GM12878 (cell line): ENCODE measurements at regions not wholly inside any gene's neighbourhood (a gene's known extent, or its start where the extent isn't known, plus 50 kb on each side); places are given as distances from the start of the nearest gene placed in this dataset.

ENCODE experiments used
- ATAC-seq: fragments of 200-7000 bp; cut with Tn5 transposase; 3 replicates; pipeline ENCODE4 v1.9.1; 2020; ENCODE audit warnings: mild to moderate bottlenecking, moderate library complexity
- BruUV-seq: library from RNA; stranded (reverse); fragments of 400-500 nt; replicated peaks from 2 replicates; lab custom pipeline; 2021; lab: Mats Ljungman, UMichigan
- CTCF ChIA-PET: fragments of 300-600 bp; sonication (Branson Sonifier 250); formaldehyde crosslinking; extraction: SDS; loops from one replicate; lab custom pipeline; 2021; ENCODE audit warnings: inconsistent platforms; lab: Yijun Ruan, JAX
- POLR2A ChIA-PET: fragments of 350-600 bp; formaldehyde crosslinking; extraction: SDS; loops from one replicate; lab custom pipeline; 2021; ENCODE audit warnings: inconsistent platforms; lab: Charles Lee
- RAD21 ChIA-PET: fragments of 300-600 bp; sonication (Branson Sonifier 250); formaldehyde crosslinking; loops from one replicate; lab custom pipeline; 2023; ENCODE audit warnings: antibody characterized with exemption; ENCODE audit not compliant: unreplicated experiment; lab: Charles Lee
- SMC1A ChIA-PET: fragments of 300-600 bp; sonication (Branson Sonifier 250); formaldehyde crosslinking; loops from one replicate; lab custom pipeline; 2023; ENCODE audit not compliant: unreplicated experiment, uncharacterized antibody; lab: Charles Lee
- DNase-seq: peaks from one replicate; pipeline ENCODE4 v3.0.0-alpha.2; 2011; ENCODE audit warnings: low read depth, low spot score
- FAIRE-seq: peaks from 3 replicates; lab custom pipeline; 2011; peaks lifted over from hg19 to GRCh38; lab: Jason Lieb, UNC
- H2AFZ ChIP-seq: 2 replicates; pipeline ENCODE4 v1.6.0; 2011; ENCODE audit warnings: low read depth, low read length, control low read depth; ENCODE audit not compliant: control insufficient read depth
- H3K27ac ChIP-seq: 2 replicates; pipeline ENCODE4 v1.5.1; 2011; ENCODE audit warnings: control low read depth; ENCODE audit not compliant: control insufficient read depth, insufficient read depth
- H3K27me3 ChIP-seq, 2 experiments: replicated peaks in 1 of 2; 2 replicates each; pipeline versions ENCODE4 v1.6.0 to v1.6.1; 2011; ENCODE audit warnings: low read length in 1 of 2; ENCODE audit not compliant: control insufficient read depth in 2 of 2, insufficient read depth in 2 of 2
- H3K36me3 ChIP-seq, 2 experiments: 2 replicates each; pipeline ENCODE4 v1.5.1; 2011; ENCODE audit warnings: low read length in 1 of 2; ENCODE audit not compliant: control insufficient read depth in 2 of 2, insufficient read depth in 2 of 2
- H3K4me1 ChIP-seq: 2 replicates; pipeline ENCODE4 v1.6.1; 2011; ENCODE audit warnings: mild to moderate bottlenecking, low read length, moderate library complexity, mixed read lengths; ENCODE audit not compliant: control insufficient read depth, insufficient read depth
- H3K4me2 ChIP-seq: 2 replicates; pipeline ENCODE4 v1.6.0; 2011; ENCODE audit warnings: control low read depth; ENCODE audit not compliant: control insufficient read depth, insufficient read depth
- H3K4me3 ChIP-seq: fragments of 200-600 bp; sonication (generic); 2 replicates; pipeline ENCODE4 v1.5.1; 2016
- H3K79me2 ChIP-seq: 2 replicates; pipeline ENCODE4 v1.6.0; 2011; ENCODE audit warnings: low read length; ENCODE audit not compliant: control insufficient read depth, insufficient read depth
- H3K9ac ChIP-seq: 2 replicates; pipeline ENCODE4 v1.8.0; 2011; ENCODE audit warnings: low read length, control low read depth, mixed read lengths; ENCODE audit not compliant: control insufficient read depth, insufficient read depth
- H3K9me3 ChIP-seq: replicated peaks from 3 replicates; pipeline ENCODE4 v1.5.1; 2011; ENCODE audit warnings: mild to moderate bottlenecking, low read length; ENCODE audit not compliant: control insufficient read depth, insufficient read depth
- H4K20me1 ChIP-seq: 2 replicates; pipeline ENCODE4 v1.6.0; 2011; ENCODE audit not compliant: control insufficient read depth, insufficient read depth
- CHD2 ChIP-seq: IDR thresholded peaks from 2 replicates; pipeline ENCODE4 v1.6.1; 2011; ENCODE audit warnings: low read depth, low read length, improper control_type of control experiment, borderline replicate concordance
- CTCF ChIP-seq, 3 experiments: IDR thresholded peaks in 2 of 3; conservative IDR thresholded peaks in 1 of 3; 2 replicates each; pipeline ENCODE4 v1.5.1; 2011; ENCODE audit warnings: low read depth in 3 of 3, low read length in 3 of 3, mild to moderate bottlenecking in 3 of 3, control low read depth in 2 of 3, moderate library complexity in 2 of 3, inconsistent platforms in 1 of 3, mixed read lengths in 1 of 3; ENCODE audit not compliant: control insufficient read depth in 2 of 3, insufficient read depth in 1 of 3; ENCODE audit errors: extremely low read depth in 1 of 3
- EGR1 ChIP-seq, 2 experiments: IDR thresholded peaks; 1 replicate in 1 of 2; 2 replicates in 1 of 2; pipeline ENCODE4 v1.6.1; 2011 to 2012; ENCODE audit warnings: low read depth in 2 of 2, low read length in 2 of 2, borderline replicate concordance in 1 of 2, mild to moderate bottlenecking in 1 of 2, moderate library complexity in 1 of 2
- IRF3 ChIP-seq: fragments of 450-650 bp; IDR thresholded peaks from 2 replicates; pipeline ENCODE4 v1.6.1; 2014; ENCODE audit warnings: mild to moderate bottlenecking
- JUND ChIP-seq: IDR thresholded peaks from 2 replicates; pipeline ENCODE4 v1.6.1; 2012; ENCODE audit warnings: low read depth, mild to moderate bottlenecking, low read length, improper control_type of control experiment, moderate library complexity
- POLR2A ChIP-seq: IDR thresholded peaks from 2 replicates; pipeline ENCODE4 v1.6.1; 2011; ENCODE audit warnings: low read depth, mild to moderate bottlenecking, low read length
- SREBF2 ChIP-seq: IDR thresholded peaks from 2 replicates; pipeline ENCODE4 v1.6.1; 2012; ENCODE audit warnings: mild to moderate bottlenecking, low read length
- TBL1XR1 ChIP-seq: IDR thresholded peaks from 2 replicates; pipeline ENCODE4 v1.6.1; 2012; ENCODE audit warnings: low read depth, low read length, improper control_type of control experiment
- WRNIP1 ChIP-seq: IDR thresholded peaks from 2 replicates; pipeline ENCODE4 v1.6.1; 2011; ENCODE audit warnings: low read depth, low read length, improper control_type of control experiment, borderline replicate concordance
- YBX1 ChIP-seq: fragments of 450-650 bp; IDR thresholded peaks from 2 replicates; pipeline ENCODE4 v1.6.1; 2016; ENCODE audit warnings: antibody characterized with exemption
- ZNF217 ChIP-seq: fragments of 450-650 bp; IDR thresholded peaks from 2 replicates; pipeline ENCODE4 v1.6.1; 2017; ENCODE audit warnings: antibody characterized with exemption, mild to moderate bottlenecking
- ZNF384 ChIP-seq: IDR thresholded peaks from 2 replicates; pipeline ENCODE4 v1.6.1; 2012; ENCODE audit warnings: low read depth, mild to moderate bottlenecking, low read length, improper control_type of control experiment, borderline replicate concordance
- WGBS: methylation state at CpG from one replicate; pipeline ENCODE4 v1.1.6; 2016; ENCODE audit warnings: low lambda C conversion rate; ENCODE audit not compliant: insufficient replicate concordance, insufficient coverage; ENCODE audit errors: missing lambda C conversion rate; 5-methylcytosine and 5-hydroxymethylcytosine counted together
- in situ Hi-C: fragments of 300-500 bp; cut with MboI; formaldehyde crosslinking; loops from 9 replicates; pipeline ENCODE4 v1.14.3; 2018; ENCODE audit warnings: mixed read lengths
- intact Hi-C: fragments of 100-400 bp; cut with micrococcal nuclease; formaldehyde crosslinking; loops from one replicate; pipeline ENCODE4 v1.14.2; 2022; ENCODE audit not compliant: unreplicated experiment
- TF ChIP-seq, protein P1 (sequence below): IDR thresholded peaks from 2 replicates; pipeline ENCODE4 v1.6.1; 2011; ENCODE audit warnings: mild to moderate bottlenecking, low read depth, low read length, moderate library complexity; ENCODE audit not compliant: insufficient replicate concordance
- TF ChIP-seq, protein P2 (sequence below): fragments of 450-650 bp; IDR thresholded peaks from 2 replicates; pipeline ENCODE4 v1.6.1; 2017; ENCODE audit warnings: mild to moderate bottlenecking, moderate library complexity

DNA sequence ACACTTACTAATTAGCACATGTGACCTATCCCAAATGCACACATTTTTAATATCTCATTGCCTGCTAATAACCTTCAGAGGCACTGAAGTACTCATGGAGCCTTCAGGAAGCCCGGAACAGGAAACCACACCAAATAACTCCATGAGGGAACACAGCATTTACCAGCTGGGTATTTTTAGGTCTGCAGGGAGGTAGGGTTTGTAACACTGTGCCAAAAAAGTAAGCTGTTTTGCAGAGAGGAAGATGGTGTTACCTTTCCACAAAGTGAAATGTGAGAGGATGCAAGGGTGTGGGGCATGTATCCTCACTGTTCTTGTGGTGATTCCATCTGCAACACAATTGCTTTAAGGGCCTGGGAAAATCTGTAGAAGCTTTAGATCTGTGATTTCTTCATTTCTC is 64.4 kb downstream of the NUDT12 start:
- 8% methylated on average over 1 of the region's 1 CpG for WGBS
- H3K4me1 ChIP-seq = no peaks in the 10 kb centered on the region
- ChIA-PET RAD21 (no interaction called here), POLR2A (no interaction called here), SMC1A (interaction anchor here (0.7 kb wide), 2 partner anchors 262 to 297 kb away, joined by 3 to 4 read pairs; no protein-coding TSS in a partner anchor), CTCF (no interaction called here)
- H2AFZ ChIP-seq = no peak overlapping the region
- no peak overlapping the region for H3K4me2 ChIP-seq
- FAIRE-seq (no peak), ATAC-seq (no peak), DNase-seq (no peak)
- H3K27ac ChIP-seq = no peak overlapping the region
- H4K20me1 ChIP-seq = no peaks in the 10 kb centered on the region
- TF ChIP-seq ZNF217 (no peak), IRF3 (no peak), POLR2A (no peak), EGR1 (IDR thresholded peaks at IDR 0.05; ENCODE audit: borderline replicate concordance in 1 of 2, low read depth in 2 of 2, low read length in 2 of 2) (no peak), SREBF2 (no peak), ZNF384 (no peak), CTCF (IDR thresholded peaks at IDR 0.05 in 2 of 3, conservative IDR thresholded peaks at IDR 0.05 in 1 of 3; ENCODE audit: control insufficient read depth in 2 of 3, extremely low read depth in 1 of 3, insufficient read depth in 1 of 3, low read depth in 3 of 3, low read length in 3 of 3) (no peak), YBX1 (no peak), TBL1XR1 (no peak), JUND (no peak), CHD2 (no peak), WRNIP1 (no peak)
- TF ChIP-seq, protein P1, sequence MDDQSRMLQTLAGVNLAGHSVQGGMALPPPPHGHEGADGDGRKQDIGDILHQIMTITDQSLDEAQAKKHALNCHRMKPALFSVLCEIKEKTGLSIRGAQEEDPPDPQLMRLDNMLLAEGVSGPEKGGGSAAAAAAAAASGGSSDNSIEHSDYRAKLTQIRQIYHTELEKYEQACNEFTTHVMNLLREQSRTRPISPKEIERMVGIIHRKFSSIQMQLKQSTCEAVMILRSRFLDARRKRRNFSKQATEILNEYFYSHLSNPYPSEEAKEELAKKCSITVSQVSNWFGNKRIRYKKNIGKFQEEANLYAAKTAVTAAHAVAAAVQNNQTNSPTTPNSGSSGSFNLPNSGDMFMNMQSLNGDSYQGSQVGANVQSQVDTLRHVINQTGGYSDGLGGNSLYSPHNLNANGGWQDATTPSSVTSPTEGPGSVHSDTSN = no peak
- TF ChIP-seq, protein P2, sequence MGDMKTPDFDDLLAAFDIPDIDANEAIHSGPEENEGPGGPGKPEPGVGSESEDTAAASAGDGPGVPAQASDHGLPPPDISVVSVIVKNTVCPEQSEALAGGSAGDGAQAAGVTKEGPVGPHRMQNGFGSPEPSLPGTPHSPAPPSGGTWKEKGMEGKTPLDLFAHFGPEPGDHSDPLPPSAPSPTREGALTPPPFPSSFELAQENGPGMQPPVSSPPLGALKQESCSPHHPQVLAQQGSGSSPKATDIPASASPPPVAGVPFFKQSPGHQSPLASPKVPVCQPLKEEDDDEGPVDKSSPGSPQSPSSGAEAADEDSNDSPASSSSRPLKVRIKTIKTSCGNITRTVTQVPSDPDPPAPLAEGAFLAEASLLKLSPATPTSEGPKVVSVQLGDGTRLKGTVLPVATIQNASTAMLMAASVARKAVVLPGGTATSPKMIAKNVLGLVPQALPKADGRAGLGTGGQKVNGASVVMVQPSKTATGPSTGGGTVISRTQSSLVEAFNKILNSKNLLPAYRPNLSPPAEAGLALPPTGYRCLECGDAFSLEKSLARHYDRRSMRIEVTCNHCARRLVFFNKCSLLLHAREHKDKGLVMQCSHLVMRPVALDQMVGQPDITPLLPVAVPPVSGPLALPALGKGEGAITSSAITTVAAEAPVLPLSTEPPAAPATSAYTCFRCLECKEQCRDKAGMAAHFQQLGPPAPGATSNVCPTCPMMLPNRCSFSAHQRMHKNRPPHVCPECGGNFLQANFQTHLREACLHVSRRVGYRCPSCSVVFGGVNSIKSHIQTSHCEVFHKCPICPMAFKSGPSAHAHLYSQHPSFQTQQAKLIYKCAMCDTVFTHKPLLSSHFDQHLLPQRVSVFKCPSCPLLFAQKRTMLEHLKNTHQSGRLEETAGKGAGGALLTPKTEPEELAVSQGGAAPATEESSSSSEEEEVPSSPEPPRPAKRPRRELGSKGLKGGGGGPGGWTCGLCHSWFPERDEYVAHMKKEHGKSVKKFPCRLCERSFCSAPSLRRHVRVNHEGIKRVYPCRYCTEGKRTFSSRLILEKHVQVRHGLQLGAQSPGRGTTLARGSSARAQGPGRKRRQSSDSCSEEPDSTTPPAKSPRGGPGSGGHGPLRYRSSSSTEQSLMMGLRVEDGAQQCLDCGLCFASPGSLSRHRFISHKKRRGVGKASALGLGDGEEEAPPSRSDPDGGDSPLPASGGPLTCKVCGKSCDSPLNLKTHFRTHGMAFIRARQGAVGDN = no peak
- BruUV-seq = no TSS peak
- H3K4me3 ChIP-seq = no peak overlapping the region
- H3K79me2 ChIP-seq = no peaks in the 10 kb centered on the region
- intact Hi-C loops = no loop called here
- H3K27me3 ChIP-seq = no peaks in the 10 kb centered on the region
- no peaks in the 10 kb centered on the region for H3K36me3 ChIP-seq
- H3K9me3 ChIP-seq = no peaks in the 10 kb centered on the region
- H3K9ac ChIP-seq = no peak overlapping the region
- in situ Hi-C loops = no loop called here
